WI38 (cell line): ENCODE measurements at regions not wholly inside any gene's neighbourhood (a gene's known extent, or its start where the extent isn't known, plus 50 kb on each side); places are given as distances from the start of the nearest gene placed in this dataset.

ENCODE experiments used
- H3K4me3 ChIP-seq: 2 replicates; pipeline ENCODE4 v1.5.1; 2011; ENCODE audit warnings: low read depth, mild to moderate bottlenecking, control low read depth, low read length
- CTCF ChIP-seq: IDR thresholded peaks from 2 replicates; pipeline ENCODE4 v1.5.1; 2012; ENCODE audit warnings: low read depth, mild to moderate bottlenecking, control low read depth, low read length

DNA sequence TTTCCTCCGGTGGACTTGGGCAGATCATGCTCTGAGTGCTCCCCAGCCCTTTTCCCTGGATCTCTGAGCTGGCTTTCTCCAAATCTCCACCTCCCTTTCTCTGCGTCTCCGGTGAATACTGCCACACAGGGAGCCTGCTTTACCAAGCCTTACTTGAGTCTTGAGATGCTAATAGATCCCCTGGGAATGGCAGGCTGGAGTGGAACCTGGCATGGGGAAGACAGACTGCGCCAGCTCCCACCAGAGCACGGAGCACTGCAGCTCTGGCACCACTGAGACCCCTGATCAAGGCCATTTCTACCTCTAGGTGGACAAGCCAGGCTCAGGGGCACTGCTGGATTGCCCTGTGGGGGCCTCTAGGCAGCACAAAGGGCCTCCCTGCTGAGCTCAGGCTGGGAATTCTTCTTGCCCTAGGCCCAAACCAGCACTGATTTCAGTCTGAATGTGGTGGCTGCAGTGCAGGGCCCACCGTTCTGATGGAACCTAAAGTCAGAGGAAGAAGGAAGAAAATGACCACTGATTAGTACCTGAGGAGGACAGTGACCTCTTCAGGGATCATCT lies 74.3 kb upstream of the CRHR1 start:
- TF ChIP-seq CTCF = no peak

DNA sequence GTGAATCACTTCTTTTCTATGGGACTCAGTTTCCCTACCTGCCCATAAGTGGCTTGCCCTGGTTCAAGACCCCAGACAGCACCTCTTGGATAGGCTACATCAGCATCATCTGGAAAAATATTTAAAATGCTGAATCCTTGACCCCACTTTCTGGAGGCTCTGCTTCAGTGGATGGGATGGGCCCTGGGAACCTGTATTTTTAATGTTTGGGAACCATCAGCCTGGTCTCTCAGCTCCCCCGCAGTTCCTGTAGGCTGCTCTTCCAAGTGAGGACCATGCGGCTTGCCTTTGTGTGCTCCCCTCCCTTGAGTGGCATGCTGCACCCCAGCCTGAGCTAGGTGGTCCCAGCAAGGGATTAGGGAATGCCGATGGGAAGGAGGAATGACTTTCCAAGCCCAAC lies 68.3 kb upstream of the CRHR1 start:
- no peak for TF ChIP-seq CTCF
- H3K4me3 ChIP-seq = no peak overlapping the region

More for the DNA sequence above, 74.3 kb upstream of the CRHR1 start:
- no peak overlapping the region for H3K4me3 ChIP-seq

- no peak overlapping the region for H3K4me3 ChIP-seq
- no peak for TF ChIP-seq CTCF
Observed at GRCh38 chr17:45718791-45719190, 65.3 kb upstream of the CRHR1 start.

DNA sequence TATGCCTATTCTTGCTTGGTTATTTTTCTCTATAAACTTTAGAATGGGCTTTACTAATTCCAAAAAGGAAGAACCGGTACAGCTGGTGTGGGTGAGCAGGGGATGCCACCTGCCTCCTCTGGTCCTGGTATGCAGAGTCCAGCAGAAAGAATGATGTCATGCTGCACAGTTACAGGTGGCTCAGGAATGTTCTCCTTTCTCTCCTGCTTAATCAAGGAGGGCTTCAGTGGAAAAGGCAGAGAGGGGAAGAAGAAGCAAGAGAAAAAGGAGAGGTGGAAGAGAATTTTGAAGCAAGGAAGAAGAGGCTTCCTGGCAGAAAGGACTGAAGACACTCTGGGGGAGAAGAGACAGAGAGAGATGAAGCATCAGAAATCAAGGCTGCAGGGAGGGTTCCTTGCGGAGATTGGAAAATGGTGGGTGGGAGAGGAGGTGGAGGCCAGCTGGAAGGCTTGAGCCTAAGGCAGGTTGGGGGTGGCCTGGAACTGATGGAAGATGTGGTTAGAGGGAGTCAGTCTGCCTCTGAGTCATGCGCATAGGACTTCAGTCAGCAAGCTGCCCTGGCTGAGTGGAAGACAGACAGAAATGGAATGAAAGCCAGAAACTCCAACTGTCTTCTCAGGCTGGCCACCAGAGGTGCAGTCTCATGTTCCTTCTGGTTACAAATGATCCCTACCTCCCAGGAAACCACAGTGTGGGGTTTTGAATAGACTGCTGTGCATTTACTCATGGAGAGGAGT lies 64.6 kb upstream of the CRHR1 start:
- peak; percentile 16; the same call in 1 of the 2 replicates for TF ChIP-seq CTCF
- no peak overlapping the region for H3K4me3 ChIP-seq

DNA sequence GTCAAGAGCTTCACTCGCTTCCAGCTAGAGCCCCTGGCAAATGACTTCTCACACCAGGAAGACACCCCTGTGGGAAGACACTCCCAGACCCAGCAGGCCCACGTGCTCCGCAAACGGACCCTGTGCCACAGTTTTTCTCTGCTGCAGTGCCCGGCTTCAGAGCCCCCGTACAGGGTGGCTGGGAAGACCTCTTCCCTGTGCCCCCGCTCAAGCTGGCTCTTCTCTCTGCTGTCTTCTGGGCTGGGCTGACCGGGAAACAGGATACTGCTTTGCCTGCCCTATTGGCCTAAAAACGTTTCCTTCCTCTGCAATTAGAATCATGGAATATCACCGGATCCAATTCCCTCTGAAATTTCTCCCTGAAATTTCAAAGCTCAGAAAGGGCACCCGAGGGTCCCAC lies 63.7 kb upstream of the CRHR1 start:
- H3K4me3 ChIP-seq = no peak overlapping the region

DNA sequence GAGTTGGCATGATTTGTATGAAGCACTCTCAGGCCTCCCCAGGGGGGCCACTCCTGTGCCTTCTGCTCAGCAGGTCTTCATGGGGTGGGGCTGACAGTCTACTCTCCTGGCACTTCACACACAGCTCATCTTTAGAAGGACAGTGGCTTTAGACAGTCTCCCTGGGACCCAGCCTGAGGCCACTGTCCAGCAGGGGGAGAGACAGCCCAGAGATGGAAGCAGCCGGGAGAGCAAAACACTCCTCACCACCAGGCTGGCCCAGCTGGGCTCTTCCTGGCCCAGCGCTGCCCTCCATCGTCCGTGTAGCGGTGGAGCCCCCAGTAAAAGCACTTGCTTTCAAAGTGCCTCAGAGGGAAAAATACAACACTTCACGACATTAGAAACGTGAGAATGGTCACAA lies 62.0 kb upstream of the CRHR1 start:
- peak; percentile 19; the same call in 1 of the 2 replicates for TF ChIP-seq CTCF
- no peak overlapping the region for H3K4me3 ChIP-seq

More for the DNA sequence above, 63.7 kb upstream of the CRHR1 start:
- TF ChIP-seq CTCF = no peak

- TF ChIP-seq CTCF = no peak
- H3K4me3 ChIP-seq = no peak overlapping the region
Observed at GRCh38 chr17:45729294-45729907, 54.7 kb upstream of the CRHR1 start.
